ENCODE measurements at regions not wholly inside any gene's neighbourhood (a gene's known extent, or its start where the extent isn't known, plus 50 kb on each side); places are given as distances from the start of the nearest gene placed in this dataset.
A peak's percentile ranks its signal among the peaks of the same experiment; 100 is the strongest.

- no peak for ATAC-seq
- H2AFZ ChIP-seq = peak overlapping the region; percentile 35; the same call in 1 of the 2 replicates
- H3K4me3 ChIP-seq = no peak overlapping the region
- no peaks in the 10 kb centered on the region for H3K36me3 ChIP-seq (ENCODE audit: insufficient read depth)
- no peaks in the 10 kb centered on the region for H3K4me1 Mint-ChIP-seq
- no peak overlapping the region for H3K27ac ChIP-seq (ENCODE audit: low read depth)
- no peaks in the 10 kb centered on the region for H4K20me1 ChIP-seq (replicated peaks; ENCODE audit: insufficient read depth)
- TF ChIP-seq EZH2phosphoT487 (IDR thresholded peaks at IDR 0.05; ENCODE audit: unreplicated experiment) (no peak), ETS1 (IDR thresholded peaks at IDR 0.05) (no peak), EZH2 (IDR thresholded peaks at IDR 0.05; ENCODE audit: low read depth, unreplicated experiment) (no peak), ZNF331 (CRISPR knock-in tag; IDR thresholded peaks at IDR 0.05; ENCODE audit: low read depth) (no peak), CREB1 (CRISPR knock-in tag; IDR thresholded peaks at IDR 0.05; ENCODE audit: low read depth) (no peak), ZNF114 (CRISPR knock-in tag; IDR thresholded peaks at IDR 0.05) (no peak), NANOG (IDR thresholded peaks at IDR 0.05; ENCODE audit: borderline replicate concordance) (no peak)
- TF ChIP-seq, protein P1, sequence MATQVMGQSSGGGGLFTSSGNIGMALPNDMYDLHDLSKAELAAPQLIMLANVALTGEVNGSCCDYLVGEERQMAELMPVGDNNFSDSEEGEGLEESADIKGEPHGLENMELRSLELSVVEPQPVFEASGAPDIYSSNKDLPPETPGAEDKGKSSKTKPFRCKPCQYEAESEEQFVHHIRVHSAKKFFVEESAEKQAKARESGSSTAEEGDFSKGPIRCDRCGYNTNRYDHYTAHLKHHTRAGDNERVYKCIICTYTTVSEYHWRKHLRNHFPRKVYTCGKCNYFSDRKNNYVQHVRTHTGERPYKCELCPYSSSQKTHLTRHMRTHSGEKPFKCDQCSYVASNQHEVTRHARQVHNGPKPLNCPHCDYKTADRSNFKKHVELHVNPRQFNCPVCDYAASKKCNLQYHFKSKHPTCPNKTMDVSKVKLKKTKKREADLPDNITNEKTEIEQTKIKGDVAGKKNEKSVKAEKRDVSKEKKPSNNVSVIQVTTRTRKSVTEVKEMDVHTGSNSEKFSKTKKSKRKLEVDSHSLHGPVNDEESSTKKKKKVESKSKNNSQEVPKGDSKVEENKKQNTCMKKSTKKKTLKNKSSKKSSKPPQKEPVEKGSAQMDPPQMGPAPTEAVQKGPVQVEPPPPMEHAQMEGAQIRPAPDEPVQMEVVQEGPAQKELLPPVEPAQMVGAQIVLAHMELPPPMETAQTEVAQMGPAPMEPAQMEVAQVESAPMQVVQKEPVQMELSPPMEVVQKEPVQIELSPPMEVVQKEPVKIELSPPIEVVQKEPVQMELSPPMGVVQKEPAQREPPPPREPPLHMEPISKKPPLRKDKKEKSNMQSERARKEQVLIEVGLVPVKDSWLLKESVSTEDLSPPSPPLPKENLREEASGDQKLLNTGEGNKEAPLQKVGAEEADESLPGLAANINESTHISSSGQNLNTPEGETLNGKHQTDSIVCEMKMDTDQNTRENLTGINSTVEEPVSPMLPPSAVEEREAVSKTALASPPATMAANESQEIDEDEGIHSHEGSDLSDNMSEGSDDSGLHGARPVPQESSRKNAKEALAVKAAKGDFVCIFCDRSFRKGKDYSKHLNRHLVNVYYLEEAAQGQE (IDR thresholded peaks at IDR 0.05; ENCODE audit: unreplicated experiment) = no peak
- TF ChIP-seq, protein P2, sequence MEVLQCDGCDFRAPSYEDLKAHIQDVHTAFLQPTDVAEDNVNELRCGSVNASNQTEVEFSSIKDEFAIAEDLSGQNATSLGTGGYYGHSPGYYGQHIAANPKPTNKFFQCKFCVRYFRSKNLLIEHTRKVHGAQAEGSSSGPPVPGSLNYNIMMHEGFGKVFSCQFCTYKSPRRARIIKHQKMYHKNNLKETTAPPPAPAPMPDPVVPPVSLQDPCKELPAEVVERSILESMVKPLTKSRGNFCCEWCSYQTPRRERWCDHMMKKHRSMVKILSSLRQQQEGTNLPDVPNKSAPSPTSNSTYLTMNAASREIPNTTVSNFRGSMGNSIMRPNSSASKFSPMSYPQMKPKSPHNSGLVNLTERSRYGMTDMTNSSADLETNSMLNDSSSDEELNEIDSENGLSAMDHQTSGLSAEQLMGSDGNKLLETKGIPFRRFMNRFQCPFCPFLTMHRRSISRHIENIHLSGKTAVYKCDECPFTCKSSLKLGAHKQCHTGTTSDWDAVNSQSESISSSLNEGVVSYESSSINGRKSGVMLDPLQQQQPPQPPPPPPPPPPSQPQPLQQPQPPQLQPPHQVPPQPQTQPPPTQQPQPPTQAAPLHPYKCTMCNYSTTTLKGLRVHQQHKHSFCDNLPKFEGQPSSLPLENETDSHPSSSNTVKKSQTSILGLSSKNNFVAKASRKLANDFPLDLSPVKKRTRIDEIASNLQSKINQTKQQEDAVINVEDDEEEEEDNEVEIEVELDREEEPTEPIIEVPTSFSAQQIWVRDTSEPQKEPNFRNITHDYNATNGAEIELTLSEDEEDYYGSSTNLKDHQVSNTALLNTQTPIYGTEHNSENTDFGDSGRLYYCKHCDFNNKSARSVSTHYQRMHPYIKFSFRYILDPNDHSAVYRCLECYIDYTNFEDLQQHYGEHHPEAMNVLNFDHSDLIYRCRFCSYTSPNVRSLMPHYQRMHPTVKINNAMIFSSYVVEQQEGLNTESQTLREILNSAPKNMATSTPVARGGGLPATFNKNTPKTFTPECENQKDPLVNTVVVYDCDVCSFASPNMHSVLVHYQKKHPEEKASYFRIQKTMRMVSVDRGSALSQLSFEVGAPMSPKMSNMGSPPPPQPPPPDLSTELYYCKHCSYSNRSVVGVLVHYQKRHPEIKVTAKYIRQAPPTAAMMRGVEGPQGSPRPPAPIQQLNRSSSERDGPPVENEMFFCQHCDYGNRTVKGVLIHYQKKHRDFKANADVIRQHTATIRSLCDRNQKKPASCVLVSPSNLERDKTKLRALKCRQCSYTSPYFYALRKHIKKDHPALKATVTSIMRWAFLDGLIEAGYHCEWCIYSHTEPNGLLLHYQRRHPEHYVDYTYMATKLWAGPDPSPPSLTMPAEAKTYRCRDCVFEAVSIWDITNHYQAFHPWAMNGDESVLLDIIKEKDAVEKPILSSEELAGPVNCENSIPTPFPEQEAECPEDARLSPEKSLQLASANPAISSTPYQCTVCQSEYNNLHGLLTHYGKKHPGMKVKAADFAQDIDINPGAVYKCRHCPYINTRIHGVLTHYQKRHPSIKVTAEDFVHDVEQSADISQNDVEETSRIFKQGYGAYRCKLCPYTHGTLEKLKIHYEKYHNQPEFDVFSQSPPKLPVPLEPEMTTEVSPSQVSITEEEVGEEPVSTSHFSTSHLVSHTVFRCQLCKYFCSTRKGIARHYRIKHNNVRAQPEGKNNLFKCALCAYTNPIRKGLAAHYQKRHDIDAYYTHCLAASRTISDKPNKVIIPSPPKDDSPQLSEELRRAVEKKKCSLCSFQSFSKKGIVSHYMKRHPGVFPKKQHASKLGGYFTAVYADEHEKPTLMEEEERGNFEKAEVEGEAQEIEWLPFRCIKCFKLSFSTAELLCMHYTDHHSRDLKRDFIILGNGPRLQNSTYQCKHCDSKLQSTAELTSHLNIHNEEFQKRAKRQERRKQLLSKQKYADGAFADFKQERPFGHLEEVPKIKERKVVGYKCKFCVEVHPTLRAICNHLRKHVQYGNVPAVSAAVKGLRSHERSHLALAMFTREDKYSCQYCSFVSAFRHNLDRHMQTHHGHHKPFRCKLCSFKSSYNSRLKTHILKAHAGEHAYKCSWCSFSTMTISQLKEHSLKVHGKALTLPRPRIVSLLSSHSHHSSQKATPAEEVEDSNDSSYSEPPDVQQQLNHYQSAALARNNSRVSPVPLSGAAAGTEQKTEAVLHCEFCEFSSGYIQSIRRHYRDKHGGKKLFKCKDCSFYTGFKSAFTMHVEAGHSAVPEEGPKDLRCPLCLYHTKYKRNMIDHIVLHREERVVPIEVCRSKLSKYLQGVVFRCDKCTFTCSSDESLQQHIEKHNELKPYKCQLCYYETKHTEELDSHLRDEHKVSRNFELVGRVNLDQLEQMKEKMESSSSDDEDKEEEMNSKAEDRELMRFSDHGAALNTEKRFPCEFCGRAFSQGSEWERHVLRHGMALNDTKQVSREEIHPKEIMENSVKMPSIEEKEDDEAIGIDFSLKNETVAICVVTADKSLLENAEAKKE (CRISPR knock-in tag; IDR thresholded peaks at IDR 0.05) = no peak
- TF ChIP-seq, protein P3, sequence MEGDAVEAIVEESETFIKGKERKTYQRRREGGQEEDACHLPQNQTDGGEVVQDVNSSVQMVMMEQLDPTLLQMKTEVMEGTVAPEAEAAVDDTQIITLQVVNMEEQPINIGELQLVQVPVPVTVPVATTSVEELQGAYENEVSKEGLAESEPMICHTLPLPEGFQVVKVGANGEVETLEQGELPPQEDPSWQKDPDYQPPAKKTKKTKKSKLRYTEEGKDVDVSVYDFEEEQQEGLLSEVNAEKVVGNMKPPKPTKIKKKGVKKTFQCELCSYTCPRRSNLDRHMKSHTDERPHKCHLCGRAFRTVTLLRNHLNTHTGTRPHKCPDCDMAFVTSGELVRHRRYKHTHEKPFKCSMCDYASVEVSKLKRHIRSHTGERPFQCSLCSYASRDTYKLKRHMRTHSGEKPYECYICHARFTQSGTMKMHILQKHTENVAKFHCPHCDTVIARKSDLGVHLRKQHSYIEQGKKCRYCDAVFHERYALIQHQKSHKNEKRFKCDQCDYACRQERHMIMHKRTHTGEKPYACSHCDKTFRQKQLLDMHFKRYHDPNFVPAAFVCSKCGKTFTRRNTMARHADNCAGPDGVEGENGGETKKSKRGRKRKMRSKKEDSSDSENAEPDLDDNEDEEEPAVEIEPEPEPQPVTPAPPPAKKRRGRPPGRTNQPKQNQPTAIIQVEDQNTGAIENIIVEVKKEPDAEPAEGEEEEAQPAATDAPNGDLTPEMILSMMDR (conservative IDR thresholded peaks at IDR 0.05; ENCODE audit: low read depth in 2 of 2) = no peak
- H3F3A ChIP-seq (replicated peaks; ENCODE audit: low read depth) = no peaks in the 10 kb centered on the region
- H3K27ac Mint-ChIP-seq = no peak overlapping the region
- no peak for DNase-seq (ENCODE audit: low spot score)
- H3K79me2 ChIP-seq (replicated peaks; ENCODE audit: insufficient read depth) = no peaks in the 10 kb centered on the region
- no peaks in the 10 kb centered on the region for H3K27me3 ChIP-seq (ENCODE audit: insufficient read depth)
- H3K9me3 Mint-ChIP-seq = no peaks in the 10 kb centered on the region
- no peaks in the 10 kb centered on the region for H3K4me1 ChIP-seq (ENCODE audit: insufficient read depth)
- H3K4me3 Mint-ChIP-seq = no peak overlapping the region
- H3K9me2 ChIP-seq (ENCODE audit: insufficient read depth) = peaks cover 11% of the 10 kb centered on the region
- no peak overlapping the region for H3K4me2 ChIP-seq
- no peaks in the 10 kb centered on the region for H3K36me3 Mint-ChIP-seq (ENCODE audit: low read depth)
- H3K27me3 Mint-ChIP-seq (ENCODE audit: insufficient read depth, low read depth, poor library complexity) = peaks cover 1% of the 10 kb centered on the region
Observed at GRCh38 chr5:12392246-12392645, 488.0 kb upstream of the CTNND2 start.

Measured in GM23338 (cell line).